GM19463 (cell line): ENCODE measurements at regions not wholly inside any gene's neighbourhood (a gene's known extent, or its start where the extent isn't known, plus 50 kb on each side); places are given as distances from the start of the nearest gene placed in this dataset.

Experiments
- ATAC-seq: cut with Tn5 transposase; IDR thresholded peaks from one replicate; pipeline ENCODE4 v1.9.1; 2021; ENCODE audit warnings: mild to moderate bottlenecking, moderate library complexity; ENCODE audit not compliant: unreplicated experiment

- no peak for ATAC-seq
Observed at GRCh38 chr2:23169896-23170295, 215.1 kb upstream of the KLHL29 start.

DNA sequence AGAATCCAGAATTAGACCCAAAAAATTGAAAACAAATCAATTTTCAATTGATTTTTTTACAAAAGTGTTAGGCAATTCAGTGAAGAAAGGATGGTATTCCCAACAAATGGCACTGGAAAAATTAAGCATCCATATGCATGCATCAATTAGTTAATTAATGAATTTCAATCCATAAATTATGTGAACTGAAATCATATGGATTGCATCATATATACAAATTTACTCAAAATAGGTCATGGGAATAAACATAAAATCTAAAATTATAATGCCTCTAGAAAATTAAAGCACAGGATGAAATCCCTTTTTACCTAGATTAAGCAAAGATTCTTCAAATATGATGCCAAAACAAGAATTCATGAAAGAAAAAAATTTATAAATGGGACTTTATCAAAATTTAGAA, 213.9 kb upstream of the KLHL29 start:
- ATAC-seq: no peak

DNA sequence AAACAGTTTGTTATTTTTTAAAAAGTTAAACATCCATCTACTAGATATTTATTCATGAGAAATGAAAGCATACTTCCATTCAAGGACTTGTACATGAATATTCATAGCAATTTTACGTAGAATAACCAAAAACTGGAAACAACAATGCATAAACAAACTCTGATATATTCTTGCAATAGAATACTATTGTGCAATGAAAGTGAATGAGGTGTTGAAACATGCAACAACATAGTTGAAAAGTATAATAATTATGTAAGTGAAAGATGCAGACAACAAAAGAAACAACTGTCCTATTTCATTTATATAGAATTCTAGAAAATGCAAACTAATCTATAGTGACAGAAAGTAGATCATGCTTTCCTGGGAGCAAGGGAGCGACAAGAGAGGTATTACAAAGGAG, 206.6 kb upstream of the KLHL29 start:
- ATAC-seq: no peak

DNA sequence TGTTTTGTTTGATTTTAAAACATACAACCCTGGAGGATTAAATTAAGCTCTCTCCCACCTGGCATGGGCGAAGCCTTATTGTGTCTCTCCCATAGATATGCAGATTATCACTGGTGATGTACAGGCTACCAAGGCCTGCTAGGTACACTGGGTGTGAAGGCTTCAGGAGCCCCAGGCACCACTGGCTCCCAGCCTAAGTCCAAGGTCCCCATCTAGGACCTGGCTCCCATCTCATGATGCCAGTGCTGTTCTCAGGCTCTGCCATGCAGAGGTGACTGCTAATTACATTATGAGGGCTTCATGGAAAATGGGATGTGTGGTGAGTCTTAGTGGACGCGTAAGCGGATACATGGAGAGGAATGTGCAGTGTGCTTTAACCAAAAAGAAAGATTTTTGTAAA, 201.2 kb upstream of the KLHL29 start:
- ATAC-seq: no peak

DNA sequence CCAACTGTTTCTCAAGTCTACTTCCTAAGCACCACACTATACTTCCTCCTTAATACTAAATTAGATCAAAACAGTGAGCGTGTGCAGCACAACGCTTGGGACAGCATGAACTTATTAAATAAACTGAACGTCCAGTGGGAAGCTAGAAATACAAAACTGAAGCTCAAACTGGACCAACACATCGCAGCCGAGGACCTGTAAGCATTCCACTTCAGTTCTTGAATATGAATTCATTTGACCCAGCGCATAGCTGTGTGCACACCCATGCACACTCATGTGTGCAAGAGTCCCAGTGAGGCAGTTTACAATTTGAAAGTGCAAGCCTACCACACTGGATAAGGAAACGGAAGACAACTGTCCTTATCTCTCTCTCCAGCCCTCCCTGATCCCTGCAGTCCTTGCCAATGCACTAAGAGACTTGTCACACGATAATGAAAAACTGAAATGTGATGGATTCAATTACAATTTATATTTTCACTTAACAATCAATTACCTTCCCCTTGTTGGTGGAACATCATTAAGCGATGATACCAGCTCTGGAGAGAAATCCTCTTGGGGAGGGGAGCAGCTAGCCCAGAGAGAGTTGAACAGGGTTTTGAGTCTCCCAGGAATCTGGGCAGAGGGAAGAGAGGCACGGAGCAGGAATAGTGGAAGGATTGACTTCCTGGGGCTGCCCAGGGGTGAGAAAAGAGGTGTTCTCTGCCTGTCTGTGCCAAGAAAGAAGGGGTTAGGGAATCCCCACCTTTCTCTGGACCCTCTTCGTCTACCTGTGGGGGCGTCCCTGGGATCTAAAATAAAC, 186.5 kb upstream of the KLHL29 start:
- ATAC-seq: no peak

GRCh38 chr2:23199115-23199918, 185.7 kb upstream of the KLHL29 start:
- ATAC-seq: no peak

GRCh38 chr2:23200068-23200786, 184.8 kb upstream of the KLHL29 start:
- ATAC-seq: no peak

GRCh38 chr2:23200787-23201114, 184.2 kb upstream of the KLHL29 start:
- ATAC-seq: no peak

DNA sequence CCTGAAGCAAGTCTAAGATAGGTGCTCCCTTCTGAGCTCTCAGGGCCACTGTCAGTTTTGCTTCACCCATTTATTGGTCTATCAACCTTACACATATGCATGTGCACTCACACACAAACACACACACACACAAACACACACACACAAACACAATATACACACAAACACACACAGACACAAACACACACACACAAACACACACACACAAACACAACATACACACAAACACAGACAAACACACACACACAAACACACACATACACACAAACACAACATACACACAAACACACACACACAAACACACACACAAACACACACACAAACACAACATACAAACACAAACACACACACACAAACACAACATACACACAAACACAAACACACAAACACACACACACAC, 181.6 kb upstream of the KLHL29 start:
- no peak for ATAC-seq

DNA sequence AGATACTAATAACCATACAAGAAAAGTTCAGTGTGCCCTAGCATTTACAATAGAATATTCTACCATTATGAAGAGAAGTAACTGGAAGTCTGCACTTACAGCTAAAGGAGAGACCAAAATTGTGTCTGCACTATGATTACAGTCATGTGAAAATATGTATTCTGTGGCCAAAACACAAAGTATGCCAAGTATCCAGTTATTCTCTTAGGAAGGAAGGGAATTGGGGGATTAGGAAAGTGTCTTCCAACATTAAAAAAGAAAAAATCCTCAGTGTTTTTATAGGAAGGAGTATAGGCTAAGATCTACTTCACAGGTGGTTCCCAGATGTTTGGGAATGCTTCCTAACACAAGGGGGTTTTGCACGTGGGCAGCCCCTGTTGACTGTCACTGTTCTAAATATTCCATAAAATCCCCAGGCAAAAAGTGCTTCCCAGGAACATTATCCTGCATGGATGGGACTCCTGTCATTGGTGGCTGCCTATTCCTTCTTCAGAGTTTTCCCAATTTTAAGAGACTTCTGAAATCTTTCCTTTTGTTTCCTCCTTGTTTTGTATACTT, 180.2 kb upstream of the KLHL29 start:
- ATAC-seq: no peak

DNA sequence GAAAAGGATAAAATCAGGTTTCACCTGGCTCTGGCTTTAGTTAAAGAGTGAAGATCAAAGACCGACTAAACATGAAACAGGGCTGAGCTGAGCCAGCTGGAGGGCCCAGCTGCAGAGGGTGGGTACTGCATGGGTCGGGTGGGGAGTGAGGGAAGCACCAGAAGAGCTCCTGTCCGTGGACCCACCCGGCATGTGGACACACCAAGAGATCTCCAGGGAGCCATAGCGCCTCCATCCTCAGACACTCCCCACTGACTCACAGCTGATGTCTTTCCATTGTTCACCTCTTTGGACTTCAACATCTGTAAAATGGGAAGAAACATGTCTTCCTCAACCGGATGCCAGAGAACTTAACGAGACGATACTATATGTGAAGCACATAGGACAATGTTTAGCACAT, 178.3 kb upstream of the KLHL29 start:
- no peak for ATAC-seq

DNA sequence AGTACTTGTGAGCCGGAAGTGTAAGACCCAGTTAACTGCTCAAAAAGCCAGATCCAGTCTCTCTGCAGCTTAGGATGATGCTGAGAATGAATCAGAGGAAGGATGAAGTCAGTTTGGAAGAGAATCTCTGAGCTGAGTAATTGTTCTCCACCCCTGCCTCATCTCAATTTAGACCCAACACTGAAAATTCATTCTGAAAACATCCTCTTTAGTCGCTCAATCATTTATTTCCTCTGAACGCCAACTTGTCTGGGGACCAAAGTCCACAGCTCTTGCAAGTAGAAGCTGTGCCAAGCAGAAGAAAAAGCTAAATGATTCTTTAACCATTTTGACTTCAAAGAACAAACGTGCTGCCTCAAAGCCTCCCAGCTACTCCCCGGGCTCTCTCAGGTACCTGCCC, 177.1 kb upstream of the KLHL29 start:
- ATAC-seq: no peak

- no peak for ATAC-seq
Observed at GRCh38 chr2:23208339-23208738, 176.6 kb upstream of the KLHL29 start.

DNA sequence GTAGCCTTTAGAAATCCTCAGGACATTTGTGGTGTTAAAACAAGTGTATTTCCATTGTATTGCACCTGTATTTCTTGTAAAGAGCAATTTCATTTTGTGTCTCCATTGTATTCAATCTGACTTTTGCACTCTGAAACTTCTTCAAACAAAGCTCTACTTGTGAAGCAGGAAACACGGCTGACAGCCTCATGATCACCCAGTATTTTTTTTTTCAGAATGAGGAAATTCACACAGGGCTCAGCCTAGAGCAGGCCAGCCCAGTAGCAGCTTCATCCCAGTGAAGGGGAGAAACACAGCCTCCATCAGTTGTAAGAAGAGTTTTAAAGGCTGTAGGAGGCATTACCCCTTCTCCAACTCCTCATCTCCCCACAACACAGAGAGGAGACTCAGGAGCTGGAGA, 175.9 kb upstream of the KLHL29 start:
- ATAC-seq: no peak

DNA sequence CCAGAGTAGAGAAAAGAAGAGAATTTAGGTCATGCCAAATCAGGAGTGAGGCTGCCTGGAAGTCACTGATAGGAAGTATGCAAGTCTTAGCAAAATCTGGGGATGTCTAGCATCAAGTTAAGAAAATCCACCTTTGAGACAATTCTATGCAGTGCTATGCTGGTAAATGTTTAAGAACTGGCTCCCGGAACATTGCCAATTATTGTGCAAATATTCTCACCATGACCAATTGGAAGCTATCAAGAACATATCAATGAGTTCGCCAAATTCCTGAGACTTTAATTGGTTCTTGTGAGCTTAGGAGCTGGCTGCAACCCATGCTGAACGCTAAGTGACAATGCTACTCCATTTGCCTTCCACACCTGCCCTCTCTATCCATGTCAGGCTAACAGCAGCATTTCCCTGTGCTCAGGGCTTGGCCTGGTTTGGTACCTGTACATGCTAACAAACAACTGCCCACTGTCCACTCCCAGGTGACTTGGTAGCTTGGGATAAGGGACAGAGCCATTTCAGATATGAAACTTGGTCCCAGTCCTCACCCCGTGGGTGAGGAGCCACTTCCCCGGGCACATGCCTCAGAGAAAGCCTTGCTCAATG, 172.9 kb upstream of the KLHL29 start:
- no peak for ATAC-seq

GRCh38 chr2:23213196-23213595, 171.8 kb upstream of the KLHL29 start:
- no peak for ATAC-seq

GRCh38 chr2:23215016-23215415, 170.0 kb upstream of the KLHL29 start:
- no peak for ATAC-seq

- ATAC-seq: no peak
Observed at GRCh38 chr2:23219666-23220065, 165.3 kb upstream of the KLHL29 start.

DNA sequence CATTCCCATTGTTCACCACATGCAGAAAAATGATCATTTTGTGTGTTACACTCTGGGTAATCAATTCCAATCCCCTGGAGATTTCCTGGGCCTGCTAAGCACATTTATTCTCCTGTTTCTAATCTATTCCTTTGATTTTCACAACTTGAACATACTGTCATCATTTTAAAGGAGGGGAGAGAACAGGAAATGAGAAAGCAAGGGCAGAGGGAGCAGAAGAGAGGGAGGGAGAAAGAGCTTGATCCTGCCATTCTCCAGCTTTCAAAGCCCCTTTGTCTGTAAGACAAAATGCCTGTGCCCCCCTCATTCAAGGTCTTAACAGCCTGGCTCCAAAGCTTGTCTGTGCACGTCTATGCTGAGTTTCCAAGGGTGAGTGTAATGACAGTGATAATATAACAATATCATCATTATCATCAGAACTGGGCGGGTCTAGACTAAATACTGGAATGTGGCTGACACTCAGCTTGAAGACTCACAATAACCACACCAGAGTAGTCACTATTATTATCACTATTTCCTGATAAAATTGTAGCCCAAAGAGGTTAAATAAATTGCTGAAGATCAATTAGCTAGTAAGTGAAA, 164.4 kb upstream of the KLHL29 start:
- no peak for ATAC-seq

DNA sequence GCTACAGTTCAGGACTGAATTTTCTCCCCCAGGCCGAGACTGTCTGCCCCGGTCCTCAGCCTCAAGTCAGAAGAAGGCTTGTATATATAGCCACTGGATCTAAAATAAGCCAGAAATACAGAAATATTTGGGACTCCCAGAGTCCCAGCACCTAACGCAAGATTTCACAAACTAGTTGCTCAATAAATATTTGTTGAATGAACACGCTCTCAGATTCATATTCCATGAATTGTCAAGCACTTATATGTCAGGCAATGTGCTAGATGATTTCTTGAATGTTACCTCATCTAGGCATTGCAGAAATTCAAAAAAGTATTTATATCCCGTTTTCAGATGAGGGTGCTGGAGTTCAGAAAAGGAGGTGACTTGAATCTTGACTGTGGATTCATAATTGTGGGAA, 163.7 kb upstream of the KLHL29 start:
- no peak for ATAC-seq

DNA sequence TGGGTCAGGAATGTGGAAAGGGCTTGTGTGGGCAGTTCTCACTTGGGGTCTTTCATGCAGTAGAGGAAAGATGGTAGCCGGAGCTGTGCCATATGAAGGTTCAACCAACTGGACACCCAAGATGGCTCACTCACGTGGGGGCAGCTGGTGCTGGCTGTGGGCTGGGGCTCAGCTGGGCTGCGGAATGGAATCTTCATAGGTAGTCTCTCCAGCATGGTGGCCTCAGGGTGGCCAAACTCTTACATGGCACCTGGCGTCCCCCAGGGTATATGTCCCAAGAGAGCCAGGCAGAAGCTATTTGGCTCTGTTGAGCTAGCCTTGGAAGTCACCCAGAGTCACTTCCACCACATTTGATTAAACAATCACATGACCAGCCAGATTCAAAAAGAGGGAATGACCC, 163.1 kb upstream of the KLHL29 start:
- ATAC-seq: no peak
